GM18508 (cell line): ENCODE measurements at regions not wholly inside any gene's neighbourhood (a gene's known extent, or its start where the extent isn't known, plus 50 kb on each side); places are given as distances from the start of the nearest gene placed in this dataset.

Source experiments
- ATAC-seq: cut with Tn5 transposase; IDR thresholded peaks from one replicate; pipeline ENCODE4 v1.9.1; 2021; ENCODE audit warnings: moderate number of reproducible peaks; ENCODE audit not compliant: insufficient read depth, unreplicated experiment

GRCh38 chr12:24135158-24135850 is 185.8 kb upstream of the SOX5 start:
- ATAC-seq, result no peak

DNA sequence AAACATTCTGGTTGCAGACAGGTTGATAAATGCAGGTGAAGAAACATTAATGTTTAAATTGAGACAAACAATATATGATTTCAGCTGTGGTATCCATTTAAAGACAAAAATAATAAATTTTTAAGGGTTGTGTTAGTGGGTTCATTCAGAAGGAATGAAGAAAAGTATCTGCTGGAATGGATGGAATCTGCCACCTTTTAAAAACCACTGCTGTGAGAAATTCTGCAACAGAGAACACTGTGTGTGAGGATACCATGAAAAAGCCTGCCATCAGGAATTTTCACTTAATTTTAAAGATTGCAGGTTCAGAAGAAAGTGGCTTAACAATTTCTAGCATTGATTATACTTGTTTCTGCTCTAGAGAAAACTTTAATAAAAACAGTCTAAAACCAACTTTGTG is 184.6 kb upstream of the SOX5 start:
- ATAC-seq, result no peak

GRCh38 chr12:24133384-24133783 is 183.9 kb upstream of the SOX5 start:
- no peak for ATAC-seq

DNA sequence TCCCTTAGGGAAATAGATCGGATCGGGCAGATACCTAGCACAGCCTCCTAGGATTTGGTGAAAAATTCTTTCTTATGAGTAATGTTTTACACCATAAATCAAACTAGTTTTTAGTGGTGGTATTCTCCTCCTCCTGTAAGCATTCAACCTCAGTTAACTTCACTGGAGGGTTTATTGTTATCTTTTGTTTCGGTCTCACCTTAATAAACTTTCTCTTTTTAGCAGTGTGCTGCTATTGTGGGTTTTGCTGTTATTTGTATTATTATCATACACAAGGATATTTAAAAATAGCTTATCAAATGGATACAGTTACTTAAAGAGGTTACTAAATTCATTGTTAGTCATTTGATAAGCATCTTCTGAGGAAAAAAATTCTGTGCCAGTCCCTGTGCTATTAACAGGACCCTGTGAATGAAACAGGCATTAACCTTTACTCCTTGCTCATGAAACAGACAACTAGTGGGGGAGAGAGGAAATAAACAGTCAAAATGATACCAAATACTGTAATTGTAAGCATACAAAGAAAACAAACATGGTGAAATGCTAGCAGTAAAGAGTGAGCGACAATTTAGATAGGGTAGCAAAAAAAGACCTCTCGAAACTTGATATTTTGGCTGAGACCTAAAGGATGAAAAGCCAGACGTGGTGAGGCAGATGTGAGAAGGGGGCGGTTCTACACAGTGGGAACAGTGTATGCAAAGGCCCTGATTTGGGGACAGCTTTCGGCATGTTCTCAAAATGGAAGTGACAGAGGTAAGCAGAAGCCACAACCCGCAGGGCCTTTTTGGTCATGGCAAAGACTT is 178.7 kb upstream of the SOX5 start:
- peak; percentile 97 for ATAC-seq

GRCh38 chr12:24125280-24125679 is 175.8 kb upstream of the SOX5 start:
- no peak for ATAC-seq

- no peak for ATAC-seq
Measured at GRCh38 chr12:24121911-24122310, 172.4 kb upstream of the SOX5 start.

DNA sequence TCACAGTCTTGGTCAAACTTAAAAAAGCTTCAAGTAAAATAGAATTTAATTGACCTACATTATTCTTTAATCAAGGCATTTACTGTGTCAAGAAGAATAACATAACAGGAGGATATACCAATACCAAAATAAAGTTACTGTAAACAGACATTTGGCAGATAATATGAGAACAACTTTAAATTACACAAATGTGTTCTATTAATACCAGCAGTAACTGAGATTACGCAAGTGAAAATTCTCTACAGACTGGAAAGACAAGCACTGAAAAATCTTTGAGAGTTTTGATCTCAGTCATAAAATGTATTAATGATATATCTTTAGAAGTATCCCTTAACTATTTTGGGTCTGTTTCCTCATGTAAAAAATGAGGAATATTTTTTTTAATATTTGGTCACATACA is 169.2 kb upstream of the SOX5 start:
- no peak for ATAC-seq

DNA sequence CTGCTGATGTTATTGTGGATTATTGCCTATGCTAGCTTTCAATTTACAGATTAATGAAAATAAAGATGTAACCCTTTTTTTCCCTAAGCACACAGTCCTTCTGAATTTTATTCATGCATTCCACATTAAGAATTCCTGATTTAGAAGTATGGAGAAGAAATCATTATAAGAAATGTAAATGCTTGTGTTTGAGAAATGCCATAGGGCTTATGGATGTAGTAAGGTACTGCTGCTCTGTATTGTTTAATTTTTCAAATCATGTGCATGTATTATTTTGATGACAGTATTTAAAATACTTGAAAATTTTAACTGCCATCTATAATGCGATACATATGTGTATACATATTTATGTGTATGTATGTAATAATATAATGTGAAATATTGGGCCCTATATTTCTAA is 167.1 kb upstream of the SOX5 start:
- ATAC-seq, result no peak

GRCh38 chr12:24113701-24114100 is 164.2 kb upstream of the SOX5 start:
- no peak for ATAC-seq

DNA sequence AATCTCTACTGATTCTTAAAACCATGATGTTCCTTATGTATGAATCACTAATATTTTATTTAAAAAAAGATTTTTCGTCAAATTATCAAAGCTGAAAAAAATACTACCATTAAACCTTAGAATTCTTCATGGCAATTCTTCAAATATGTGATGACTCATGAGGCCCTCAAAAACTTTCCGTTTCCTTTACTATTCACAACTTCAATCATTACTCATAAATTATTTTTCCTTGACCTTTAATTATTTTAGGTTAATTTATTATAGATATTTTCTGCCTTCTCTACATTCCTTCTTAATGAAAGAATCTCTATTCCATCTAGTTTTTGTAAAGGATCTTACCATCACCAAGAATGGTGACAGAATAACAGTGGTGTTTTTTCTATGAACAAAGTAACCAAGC is 162.1 kb upstream of the SOX5 start:
- ATAC-seq, result no peak

DNA sequence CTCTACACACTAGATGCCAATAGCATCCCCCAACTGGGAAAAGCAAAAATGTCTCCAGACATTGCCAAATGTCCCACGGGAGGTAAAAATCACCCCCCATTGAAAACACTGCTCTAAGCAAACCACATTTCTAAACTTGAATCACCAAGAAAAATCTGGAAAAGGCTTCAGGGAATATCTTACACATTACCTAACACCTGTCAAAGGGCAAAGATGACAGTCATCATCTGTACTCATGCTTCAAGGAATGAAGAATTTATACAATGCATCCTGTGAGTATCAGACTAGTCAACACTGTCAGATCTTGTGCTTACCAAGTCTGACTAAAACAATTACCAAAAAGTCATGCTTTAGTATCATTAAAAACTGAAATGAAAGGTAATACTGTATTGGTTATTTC is 161.6 kb upstream of the SOX5 start:
- no peak for ATAC-seq

- ATAC-seq, result peak; percentile 78
Measured at GRCh38 chr12:24109381-24110039, 160.0 kb upstream of the SOX5 start.

- ATAC-seq, result no peak
Measured at GRCh38 chr12:24102676-24103075, 153.2 kb upstream of the SOX5 start.

GRCh38 chr12:24099576-24099975 is 150.1 kb upstream of the SOX5 start:
- ATAC-seq, result no peak

- ATAC-seq, result no peak
Measured at GRCh38 chr12:24095245-24095644, 145.8 kb upstream of the SOX5 start.

GRCh38 chr12:24089510-24089890 is 140.0 kb upstream of the SOX5 start:
- no peak for ATAC-seq

DNA sequence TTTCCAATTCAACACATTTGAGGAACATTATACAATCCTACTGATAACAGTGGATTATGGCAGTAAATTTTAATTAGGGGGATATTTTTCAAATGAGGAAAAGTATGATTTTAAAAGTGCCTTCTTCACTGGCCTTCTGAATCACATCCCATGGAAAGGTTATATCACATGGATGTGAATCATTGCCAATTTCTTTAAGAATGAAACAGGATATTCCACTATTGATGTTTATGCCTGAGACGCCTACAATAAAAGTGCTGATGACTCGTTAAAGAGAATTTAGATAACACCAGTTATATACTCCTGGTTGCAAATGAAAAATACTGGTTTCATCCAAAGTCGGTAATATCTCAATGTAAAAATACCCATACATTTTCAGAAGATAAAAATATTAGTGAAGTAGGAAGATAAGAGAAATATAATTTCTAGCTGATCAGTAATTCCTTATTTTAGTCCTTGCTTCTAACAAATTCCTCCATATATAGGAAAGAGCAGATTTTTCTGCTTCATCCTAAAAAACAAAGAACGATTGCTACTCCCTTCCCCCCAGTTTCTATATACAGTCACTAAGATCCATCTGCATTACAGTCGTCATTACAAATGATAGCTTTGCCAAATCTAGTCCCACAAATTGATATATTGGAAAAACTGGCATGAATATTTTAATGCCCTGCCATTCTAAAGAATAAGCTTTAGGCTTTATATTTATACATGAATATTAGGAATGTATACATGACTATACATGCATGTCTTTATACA is 139.5 kb upstream of the SOX5 start:
- ATAC-seq, result no peak

DNA sequence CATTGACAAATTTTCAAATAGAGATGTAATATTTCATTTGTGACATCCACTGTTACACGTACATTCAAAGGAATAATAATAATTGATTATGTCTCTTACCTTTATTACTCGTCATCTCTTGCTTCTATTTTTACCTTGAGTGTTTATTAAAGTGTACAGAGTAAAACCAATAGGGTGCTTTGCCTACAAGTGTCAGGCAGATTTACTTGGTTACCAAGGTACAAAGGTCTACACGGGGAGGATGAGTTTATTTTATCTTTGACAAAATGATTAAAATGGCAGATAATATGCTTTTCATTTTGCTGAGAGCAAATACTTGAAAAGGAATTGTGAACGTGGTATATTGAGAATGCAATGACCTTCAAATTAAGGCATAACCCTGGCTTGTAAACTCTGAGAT is 137.8 kb upstream of the SOX5 start:
- no peak for ATAC-seq

DNA sequence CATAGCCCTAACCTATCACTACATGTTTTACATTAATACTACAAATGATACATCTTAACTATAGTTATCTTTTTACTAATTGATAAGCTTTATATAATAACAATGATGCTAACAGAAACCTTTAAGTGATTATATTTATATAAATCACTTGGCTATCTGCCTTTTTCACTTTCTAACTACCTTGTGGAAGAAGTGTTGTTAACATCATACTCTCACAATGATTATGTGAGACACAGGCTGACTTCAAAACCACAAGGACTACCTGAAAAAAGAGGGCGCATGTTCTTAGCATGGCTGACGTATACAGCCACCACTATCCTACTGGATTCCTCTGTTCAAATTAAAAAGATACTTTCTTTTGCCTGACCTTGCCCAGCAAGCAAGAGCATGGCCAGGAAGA is 135.3 kb upstream of the SOX5 start:
- peak; percentile 66 for ATAC-seq

GRCh38 chr12:24083838-24084237 is 134.4 kb upstream of the SOX5 start:
- ATAC-seq, result no peak

- ATAC-seq, result no peak
Measured at GRCh38 chr12:24081606-24082005, 132.1 kb upstream of the SOX5 start.
